Breast epithelium (tissue), 3 donors: ENCODE measurements at regions not wholly inside any gene's neighbourhood (a gene's known extent, or its start where the extent isn't known, plus 50 kb on each side); places are given as distances from the start of the nearest gene placed in this dataset.

Experiments
- POLR2A ChIP-seq: fragments of 450-650 bp; IDR thresholded peaks from one replicate; pipeline ENCODE4 v1.6.1; 2016; ENCODE audit warnings: antibody characterized with exemption, mild to moderate bottlenecking, moderate library complexity
- POLR2AphosphoS5 ChIP-seq, 3 donors: sonication (generic); formaldehyde crosslinking; IDR thresholded peaks; one replicate each; pipeline ENCODE4 v1.6.1; 2017; ENCODE audit warnings: antibody characterized with exemption in 3 of 3
- TF ChIP-seq, protein P1 (sequence below), 3 donors: fragments of 450-650 bp; IDR thresholded peaks; one replicate each; pipeline ENCODE4 v1.5.1; 2016 to 2017; ENCODE audit warnings: antibody characterized with exemption in 3 of 3, mild to moderate bottlenecking in 3 of 3, moderate library complexity in 3 of 3

DNA sequence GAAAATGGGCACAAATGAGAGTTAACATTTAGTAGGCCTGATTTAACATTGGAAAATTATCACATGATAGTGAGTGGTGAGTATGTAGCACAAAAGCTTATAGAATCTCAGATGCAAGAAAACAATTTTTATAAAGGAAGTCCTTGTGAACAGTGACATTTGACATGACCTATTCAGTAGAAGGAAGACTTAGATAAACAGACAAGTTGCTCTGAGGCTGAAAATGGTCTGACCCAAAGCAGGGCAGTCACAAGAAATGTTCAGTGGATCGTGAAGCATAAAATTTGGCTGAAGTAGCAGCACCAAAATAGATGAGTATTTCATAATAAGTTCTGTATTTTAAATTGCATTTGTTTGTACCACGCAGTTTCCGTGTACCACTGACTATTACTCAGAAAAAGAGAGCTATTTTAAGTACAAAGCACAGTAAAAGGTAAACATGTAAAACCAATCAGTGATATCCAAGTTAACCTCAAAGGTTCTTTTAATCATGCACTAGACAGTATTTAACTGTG, 605.7 kb upstream of the PABPC4L start:
- TF ChIP-seq, protein P1, sequence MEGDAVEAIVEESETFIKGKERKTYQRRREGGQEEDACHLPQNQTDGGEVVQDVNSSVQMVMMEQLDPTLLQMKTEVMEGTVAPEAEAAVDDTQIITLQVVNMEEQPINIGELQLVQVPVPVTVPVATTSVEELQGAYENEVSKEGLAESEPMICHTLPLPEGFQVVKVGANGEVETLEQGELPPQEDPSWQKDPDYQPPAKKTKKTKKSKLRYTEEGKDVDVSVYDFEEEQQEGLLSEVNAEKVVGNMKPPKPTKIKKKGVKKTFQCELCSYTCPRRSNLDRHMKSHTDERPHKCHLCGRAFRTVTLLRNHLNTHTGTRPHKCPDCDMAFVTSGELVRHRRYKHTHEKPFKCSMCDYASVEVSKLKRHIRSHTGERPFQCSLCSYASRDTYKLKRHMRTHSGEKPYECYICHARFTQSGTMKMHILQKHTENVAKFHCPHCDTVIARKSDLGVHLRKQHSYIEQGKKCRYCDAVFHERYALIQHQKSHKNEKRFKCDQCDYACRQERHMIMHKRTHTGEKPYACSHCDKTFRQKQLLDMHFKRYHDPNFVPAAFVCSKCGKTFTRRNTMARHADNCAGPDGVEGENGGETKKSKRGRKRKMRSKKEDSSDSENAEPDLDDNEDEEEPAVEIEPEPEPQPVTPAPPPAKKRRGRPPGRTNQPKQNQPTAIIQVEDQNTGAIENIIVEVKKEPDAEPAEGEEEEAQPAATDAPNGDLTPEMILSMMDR (IDR thresholded peaks at IDR 0.05): no peak
- TF ChIP-seq POLR2A (no peak), POLR2AphosphoS5 (IDR thresholded peaks at IDR 0.05) (no peak)
